ENCODE measurements at regions not wholly inside any gene's neighbourhood (a gene's known extent, or its start where the extent isn't known, plus 50 kb on each side); places are given as distances from the start of the nearest gene placed in this dataset.
A peak's percentile ranks its signal among the peaks of the same experiment; 100 is the strongest.

GRCh38 chr2:212777020-212777491, 238.5 kb upstream of the ERBB4 start:
- TF ChIP-seq POLR2AphosphoS5 (IDR thresholded peaks at IDR 0.05) (no peak), POLR2A (IDR thresholded peaks at IDR 0.05; ENCODE audit: low read depth) (no peak), CTCF (IDR thresholded peaks at IDR 0.05) (peak; percentile 65 to 73 (median 68))
